ENCODE measurements at regions not wholly inside any gene's neighbourhood (a gene's known extent, or its start where the extent isn't known, plus 50 kb on each side); places are given as distances from the start of the nearest gene placed in this dataset.

DNA sequence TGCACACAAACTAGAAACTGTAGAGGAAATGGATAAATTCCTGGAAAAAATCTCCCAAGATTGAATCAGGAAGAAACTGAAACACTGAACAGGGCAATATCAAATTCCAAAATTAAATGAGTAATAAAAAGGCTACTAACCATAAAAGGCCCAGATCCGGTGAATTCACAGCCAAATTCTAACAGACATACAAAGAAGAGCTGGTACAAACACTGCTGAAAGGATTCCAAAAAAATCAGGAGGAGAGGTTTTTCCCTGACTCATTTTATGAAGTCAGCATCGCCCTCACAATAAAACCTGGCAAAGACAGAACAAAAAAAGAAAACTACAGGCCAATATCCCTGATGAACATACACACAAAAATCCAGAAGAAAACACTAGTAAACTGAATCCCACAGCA, 462.4 kb upstream of the THBS1 start:
- TF ChIP-seq, protein P1, sequence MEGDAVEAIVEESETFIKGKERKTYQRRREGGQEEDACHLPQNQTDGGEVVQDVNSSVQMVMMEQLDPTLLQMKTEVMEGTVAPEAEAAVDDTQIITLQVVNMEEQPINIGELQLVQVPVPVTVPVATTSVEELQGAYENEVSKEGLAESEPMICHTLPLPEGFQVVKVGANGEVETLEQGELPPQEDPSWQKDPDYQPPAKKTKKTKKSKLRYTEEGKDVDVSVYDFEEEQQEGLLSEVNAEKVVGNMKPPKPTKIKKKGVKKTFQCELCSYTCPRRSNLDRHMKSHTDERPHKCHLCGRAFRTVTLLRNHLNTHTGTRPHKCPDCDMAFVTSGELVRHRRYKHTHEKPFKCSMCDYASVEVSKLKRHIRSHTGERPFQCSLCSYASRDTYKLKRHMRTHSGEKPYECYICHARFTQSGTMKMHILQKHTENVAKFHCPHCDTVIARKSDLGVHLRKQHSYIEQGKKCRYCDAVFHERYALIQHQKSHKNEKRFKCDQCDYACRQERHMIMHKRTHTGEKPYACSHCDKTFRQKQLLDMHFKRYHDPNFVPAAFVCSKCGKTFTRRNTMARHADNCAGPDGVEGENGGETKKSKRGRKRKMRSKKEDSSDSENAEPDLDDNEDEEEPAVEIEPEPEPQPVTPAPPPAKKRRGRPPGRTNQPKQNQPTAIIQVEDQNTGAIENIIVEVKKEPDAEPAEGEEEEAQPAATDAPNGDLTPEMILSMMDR (IDR thresholded peaks at IDR 0.05): no peak
- CTCF ChIA-PET: no interaction called here
- Histone ChIP-seq H3K4me3 (ENCODE audit: low read length) (no peak overlapping the region), H3K9me3 (ENCODE audit: control insufficient read depth in 1 of 2, insufficient read depth in 1 of 2, low read length in 2 of 2) (peaks cover 6 to 10% of the 10 kb centered on the region in 2 experiments), H3K27ac (ENCODE audit: low read depth in 1 of 2, low read length in 2 of 2) (no peak overlapping the region), H3K4me1 (ENCODE audit: insufficient read depth, low read length) (no peaks in the 10 kb centered on the region), H3K27me3 (ENCODE audit: control insufficient read depth in 1 of 2, insufficient read depth in 2 of 2, low read length in 2 of 2) (peaks cover 0 to 11% of the 10 kb centered on the region in 2 experiments), H3K36me3 (ENCODE audit: insufficient read depth, low read length) (no peaks in the 10 kb centered on the region)
- Mint-ChIP-seq H3K4me3 (no peak overlapping the region), H3K27me3 (peaks cover 25% of the 10 kb centered on the region), H3K36me3 (ENCODE audit: low read depth) (no peaks in the 10 kb centered on the region), H3K27ac (no peak overlapping the region), H3K4me1 (ENCODE audit: low read depth) (no peaks in the 10 kb centered on the region), H3K9me3 (peaks cover 4% of the 10 kb centered on the region)
- no peak for DNase-seq
- ATAC-seq (ENCODE audit: poor library complexity): no peak
- intact Hi-C loops (cut with DNase I, micrococcal nuclease): loop anchor here in 1 of 2 experiments (10.0 kb wide), 1 partner anchor 64 kb away; no protein-coding TSS in a partner anchor
- POLR2A ChIA-PET: no interaction called here

DNA sequence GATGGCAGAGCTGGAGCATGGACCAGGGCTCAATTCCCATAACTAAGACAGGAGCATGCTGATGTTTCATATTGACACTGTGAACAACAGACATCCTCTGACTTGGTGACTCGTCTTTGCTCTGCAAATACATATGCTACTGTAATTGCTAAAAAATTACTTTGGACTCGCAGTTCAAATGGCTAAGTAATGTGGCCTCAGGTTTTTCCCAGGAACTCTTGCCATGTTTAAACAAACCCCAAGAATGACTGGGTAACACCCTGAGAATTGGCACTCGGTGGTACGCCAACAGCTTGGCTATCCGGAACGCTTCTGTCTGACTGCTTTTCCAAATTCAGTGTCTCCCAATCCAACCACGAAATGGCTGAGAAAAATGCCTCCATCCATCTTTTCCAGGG, 456.7 kb upstream of the THBS1 start:
- intact Hi-C loops (cut with DNase I, micrococcal nuclease): no loop called here
- POLR2A ChIA-PET: no interaction called here
- ATAC-seq (ENCODE audit: poor library complexity): no peak
- Histone ChIP-seq H3K27me3 (ENCODE audit: control insufficient read depth in 1 of 2, insufficient read depth in 2 of 2, low read length in 2 of 2) (no peaks in the 10 kb centered on the region), H3K4me3 (ENCODE audit: low read length) (no peak overlapping the region), H3K4me1 (ENCODE audit: insufficient read depth, low read length) (no peaks in the 10 kb centered on the region), H3K36me3 (ENCODE audit: insufficient read depth, low read length) (no peaks in the 10 kb centered on the region), H3K9me3 (ENCODE audit: control insufficient read depth in 1 of 2, insufficient read depth in 1 of 2, low read length in 2 of 2) (no peaks in the 10 kb centered on the region), H3K27ac (ENCODE audit: low read depth in 1 of 2, low read length in 2 of 2) (no peak overlapping the region)
- TF ChIP-seq, protein P1 (IDR thresholded peaks at IDR 0.05): no peak
- no peak overlapping the region for H3K4me3 Mint-ChIP-seq
- no peaks in the 10 kb centered on the region for H3K36me3 Mint-ChIP-seq (ENCODE audit: low read depth)
- DNase-seq: no peak
- no peak overlapping the region for H3K27ac Mint-ChIP-seq
- H3K9me3 Mint-ChIP-seq: no peaks in the 10 kb centered on the region
- peaks cover 14% of the 10 kb centered on the region for H3K27me3 Mint-ChIP-seq
- CTCF ChIA-PET: no interaction called here
- H3K4me1 Mint-ChIP-seq (ENCODE audit: low read depth): no peaks in the 10 kb centered on the region

DNA sequence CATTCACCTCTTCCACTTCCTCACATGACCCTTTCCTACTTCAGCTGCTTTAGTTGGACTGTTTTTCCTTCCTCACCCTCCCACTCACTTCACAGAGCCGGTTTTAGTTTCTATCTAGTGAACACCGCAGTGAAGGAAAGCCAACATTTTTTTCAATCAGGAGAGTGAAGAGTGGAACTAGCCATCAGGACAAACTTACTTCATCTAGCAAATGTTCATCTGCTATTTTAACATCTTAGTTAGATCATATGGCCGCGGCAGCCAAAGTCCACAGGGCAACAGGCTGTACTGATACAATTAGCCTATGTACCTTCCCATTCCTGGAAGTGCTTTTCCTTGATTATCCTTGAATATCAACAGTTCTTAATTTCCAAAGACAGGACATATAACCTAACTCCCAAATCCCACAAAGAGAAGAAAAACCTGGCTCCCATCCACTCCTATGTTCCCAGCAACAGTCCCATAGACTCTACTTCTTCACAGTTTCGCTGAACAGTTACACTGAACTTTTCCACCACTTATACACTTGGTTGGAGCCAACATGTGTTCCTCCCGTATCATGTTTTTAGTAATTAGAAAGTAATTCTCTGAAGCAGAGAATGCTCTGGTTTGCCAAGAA, 456.2 kb upstream of the THBS1 start:
- POLR2A ChIA-PET: no interaction called here
- no peak for ATAC-seq (ENCODE audit: poor library complexity)
- TF ChIP-seq, protein P1 (IDR thresholded peaks at IDR 0.05): no peak

More for the DNA sequence above, 456.2 kb upstream of the THBS1 start:
- Mint-ChIP-seq H3K36me3 (ENCODE audit: low read depth) (no peaks in the 10 kb centered on the region), H3K4me3 (no peak overlapping the region), H3K27me3 (peaks cover 14% of the 10 kb centered on the region), H3K9me3 (no peaks in the 10 kb centered on the region), H3K4me1 (ENCODE audit: low read depth) (no peaks in the 10 kb centered on the region), H3K27ac (no peak overlapping the region)
- H3K36me3 ChIP-seq (ENCODE audit: insufficient read depth, low read length): no peaks in the 10 kb centered on the region
- H3K27me3 ChIP-seq (ENCODE audit: control insufficient read depth in 1 of 2, insufficient read depth in 2 of 2, low read length in 2 of 2): no peaks in the 10 kb centered on the region
- CTCF ChIA-PET: no interaction called here
- DNase-seq: no peak
- H3K27ac ChIP-seq (ENCODE audit: low read depth in 1 of 2, low read length in 2 of 2): no peak overlapping the region
- no peak overlapping the region for H3K4me3 ChIP-seq (ENCODE audit: low read length)
- intact Hi-C loops (cut with DNase I, micrococcal nuclease): loop anchor here in 1 of 2 experiments (5.0 kb wide), 2 partner anchors 458 to 633 kb away; partner anchors contain the start of gene THBS1
- H3K9me3 ChIP-seq (ENCODE audit: control insufficient read depth in 1 of 2, insufficient read depth in 1 of 2, low read length in 2 of 2): no peaks in the 10 kb centered on the region
- no peaks in the 10 kb centered on the region for H3K4me1 ChIP-seq (ENCODE audit: insufficient read depth, low read length)

Data from CD4-positive, alpha-beta T cell (primary cell).